GM12864 (cell line): ENCODE measurements at regions not wholly inside any gene's neighbourhood (a gene's known extent, or its start where the extent isn't known, plus 50 kb on each side); places are given as distances from the start of the nearest gene placed in this dataset.

ENCODE experiments used
- DNase-seq: peaks from one replicate; pipeline ENCODE4 v3.0.0-alpha.2; 2011; ENCODE audit warnings: low read depth
- H3K4me3 ChIP-seq: 2 replicates; pipeline ENCODE4 v1.5.1; 2011; ENCODE audit warnings: mild to moderate bottlenecking, low read depth, low read length, control low read depth
- TF ChIP-seq, protein P1 (sequence below): IDR thresholded peaks from 2 replicates; pipeline ENCODE4 v1.5.1; 2011; ENCODE audit warnings: low read depth, mild to moderate bottlenecking, moderate library complexity, low read length, control low read depth, inconsistent platforms; ENCODE audit errors: missing control alignments

DNA sequence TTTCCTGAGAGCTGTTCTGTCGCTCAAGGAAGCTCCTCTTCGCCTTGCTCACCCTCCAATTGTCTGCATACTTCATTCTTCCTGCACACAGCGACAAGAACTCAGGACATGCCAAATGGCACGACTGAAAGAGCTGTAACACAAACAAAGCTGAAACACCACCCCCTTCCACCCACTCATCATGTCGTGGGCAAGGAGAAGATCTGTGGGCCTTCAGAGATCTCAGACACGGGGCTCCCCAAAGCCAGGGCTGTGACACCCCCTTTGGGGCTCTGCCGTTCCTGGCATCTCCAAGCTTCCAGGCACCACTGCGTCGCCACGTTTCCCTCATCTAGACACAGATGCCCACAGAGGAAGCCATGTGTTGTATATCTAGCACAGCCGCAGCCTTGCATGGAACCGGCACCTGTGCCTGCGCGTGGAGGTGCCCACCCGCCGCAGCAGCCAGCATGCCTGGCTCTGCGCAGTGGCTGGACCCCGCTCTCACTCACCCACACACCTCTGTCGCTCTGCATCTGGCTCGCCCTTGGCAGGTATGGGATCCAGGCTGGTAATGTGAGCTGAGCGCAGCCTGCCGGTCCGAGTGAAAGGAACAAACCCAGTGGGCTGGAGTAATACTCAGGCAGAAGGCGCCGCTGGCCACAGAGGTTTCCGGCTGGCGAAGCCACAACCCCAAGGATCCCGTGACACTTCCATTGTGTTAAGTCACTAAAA lies 676.4 kb upstream of the INTU start:
- H3K4me3 ChIP-seq, result no peak overlapping the region
- TF ChIP-seq, protein P1, sequence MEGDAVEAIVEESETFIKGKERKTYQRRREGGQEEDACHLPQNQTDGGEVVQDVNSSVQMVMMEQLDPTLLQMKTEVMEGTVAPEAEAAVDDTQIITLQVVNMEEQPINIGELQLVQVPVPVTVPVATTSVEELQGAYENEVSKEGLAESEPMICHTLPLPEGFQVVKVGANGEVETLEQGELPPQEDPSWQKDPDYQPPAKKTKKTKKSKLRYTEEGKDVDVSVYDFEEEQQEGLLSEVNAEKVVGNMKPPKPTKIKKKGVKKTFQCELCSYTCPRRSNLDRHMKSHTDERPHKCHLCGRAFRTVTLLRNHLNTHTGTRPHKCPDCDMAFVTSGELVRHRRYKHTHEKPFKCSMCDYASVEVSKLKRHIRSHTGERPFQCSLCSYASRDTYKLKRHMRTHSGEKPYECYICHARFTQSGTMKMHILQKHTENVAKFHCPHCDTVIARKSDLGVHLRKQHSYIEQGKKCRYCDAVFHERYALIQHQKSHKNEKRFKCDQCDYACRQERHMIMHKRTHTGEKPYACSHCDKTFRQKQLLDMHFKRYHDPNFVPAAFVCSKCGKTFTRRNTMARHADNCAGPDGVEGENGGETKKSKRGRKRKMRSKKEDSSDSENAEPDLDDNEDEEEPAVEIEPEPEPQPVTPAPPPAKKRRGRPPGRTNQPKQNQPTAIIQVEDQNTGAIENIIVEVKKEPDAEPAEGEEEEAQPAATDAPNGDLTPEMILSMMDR, result no peak
- no peak for DNase-seq

DNA sequence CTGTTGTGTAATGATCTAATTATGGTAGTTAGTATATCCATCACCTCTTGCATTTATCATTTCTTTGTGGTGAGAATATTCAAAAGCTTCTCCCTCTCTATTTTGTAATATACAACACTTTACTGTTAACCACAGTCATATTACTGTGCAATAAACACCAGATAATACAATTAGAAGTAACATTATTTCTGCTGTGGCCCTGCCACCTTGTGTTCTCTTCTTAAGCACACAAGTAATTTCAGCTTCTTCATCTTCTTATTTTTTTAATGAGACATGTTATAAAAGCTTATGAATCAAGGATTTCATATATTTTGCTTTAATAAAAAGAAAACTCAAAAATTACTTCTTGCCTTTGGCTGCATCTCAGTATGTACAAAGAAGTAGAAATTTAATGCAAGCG lies 675.2 kb upstream of the INTU start:
- DNase-seq, result no peak
- no peak overlapping the region for H3K4me3 ChIP-seq
- TF ChIP-seq, protein P1, result no peak

DNA sequence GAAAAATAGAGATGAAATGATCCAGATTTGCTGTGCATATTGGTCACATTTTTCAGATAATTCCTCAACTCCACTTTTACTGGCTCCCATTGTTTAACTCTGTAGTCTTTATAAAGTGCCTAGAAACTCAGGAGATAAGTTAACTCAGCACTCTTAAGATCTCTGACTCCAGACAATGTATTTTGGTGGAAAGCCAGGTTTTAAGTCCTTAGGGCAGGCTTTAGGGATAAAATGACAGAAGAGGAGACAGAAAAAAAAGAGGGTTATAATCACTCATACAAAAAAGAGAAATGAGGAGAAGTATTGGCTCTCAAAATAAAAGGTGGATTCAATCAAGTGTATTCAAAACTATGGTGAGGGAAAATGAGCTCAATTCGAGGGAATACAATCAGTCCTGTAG lies 674.8 kb upstream of the INTU start:
- no peak for DNase-seq
- TF ChIP-seq, protein P1, result no peak
- H3K4me3 ChIP-seq, result no peak overlapping the region

DNA sequence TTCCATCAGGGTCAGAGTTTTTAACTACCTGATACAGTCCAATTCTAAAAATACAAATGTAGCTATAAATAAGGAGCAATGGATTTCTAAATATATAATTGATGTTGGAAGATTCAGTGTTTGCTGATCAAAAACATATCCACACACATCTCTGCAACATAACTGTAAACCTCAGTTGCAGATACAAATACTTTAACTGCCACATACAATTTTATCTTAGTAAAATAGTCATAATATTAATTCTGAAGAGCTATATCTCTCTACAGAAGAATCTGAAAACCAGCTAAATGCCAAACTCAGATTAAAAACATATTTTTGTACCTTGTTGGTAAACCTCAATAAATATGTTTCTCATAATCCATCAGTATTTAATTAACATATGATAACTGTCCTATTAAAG lies 674.3 kb upstream of the INTU start:
- H3K4me3 ChIP-seq, result no peak overlapping the region
- no peak for DNase-seq
- TF ChIP-seq, protein P1, result no peak

- TF ChIP-seq, protein P1, result no peak
- no peak for DNase-seq
- no peak overlapping the region for H3K4me3 ChIP-seq
These were observed 673.6 kb upstream of the INTU start for GRCh38 chr4:126959056-126959745.

DNA sequence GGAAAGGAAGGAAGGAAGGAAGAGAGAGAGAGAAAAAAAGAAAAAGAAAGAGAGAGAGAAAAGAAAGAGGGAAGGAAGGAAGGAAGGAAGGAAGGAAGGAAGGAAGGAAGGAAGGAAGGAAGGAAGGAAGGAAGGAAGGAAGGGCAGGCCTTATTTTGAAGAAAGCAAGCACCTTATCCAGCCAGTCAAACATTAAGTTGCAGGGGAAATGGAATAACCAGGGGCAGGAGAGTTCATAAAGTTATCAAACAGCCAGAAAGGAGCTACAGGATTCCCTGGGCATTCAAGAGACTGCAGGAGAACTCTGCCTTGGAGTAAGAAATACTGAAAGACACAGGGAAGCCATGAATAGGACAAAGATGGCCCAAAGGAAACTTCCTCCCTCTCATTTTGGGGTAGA lies 672.0 kb upstream of the INTU start:
- DNase-seq, result no peak
- TF ChIP-seq, protein P1, result no peak
- no peak overlapping the region for H3K4me3 ChIP-seq
